Peyer's patch (tissue), 4 donors: ENCODE measurements at regions not wholly inside any gene's neighbourhood (a gene's known extent, or its start where the extent isn't known, plus 50 kb on each side); places are given as distances from the start of the nearest gene placed in this dataset.
"Not testable (repeated sequence)": the region's sequence is repeated elsewhere in the genome, so short reads cannot be mapped to it uniquely, and the experiment has no call there.

Experiments used
- DNase-seq, 3 donors: peaks; one replicate each; pipeline ENCODE4 v3.0.0-alpha.2; 2017 to 2019
- H3K27ac ChIP-seq, 4 donors: fragments of 200-600 bp; sonication (generic); one replicate each; pipeline ENCODE4 v1.5.1; 2016 to 2019
- H3K27me3 ChIP-seq, 2 donors: fragments of 200-600 bp; sonication (generic); one replicate each; pipeline ENCODE4 v1.5.1; 2019
- H3K36me3 ChIP-seq, 3 donors: fragments of 200-600 bp; sonication (generic); one replicate each; pipeline ENCODE4 v1.5.1; 2016 to 2019
- H3K4me1 ChIP-seq, 4 donors: fragments of 200-600 bp; sonication (generic); one replicate each; pipeline ENCODE4 v1.5.1; 2016 to 2019
- H3K4me3 ChIP-seq, 4 donors: fragments of 200-600 bp; sonication (generic); 1 replicate in 3 of 4; 2 replicates in 1 of 4; pipeline ENCODE4 v1.5.1; 2016 to 2019; ENCODE audit warnings: mild to moderate bottlenecking in 1 of 4
- H3K9me3 ChIP-seq, 4 donors: fragments of 200-600 bp; sonication (generic); one replicate each; pipeline ENCODE4 v1.5.1; 2016 to 2019; ENCODE audit warnings: mild to moderate bottlenecking in 1 of 4
- CTCF ChIP-seq, 6 experiments: fragments of 450-650 bp in 4 of 6; fragments of 200-600 bp in 2 of 6; sonication (generic) in 1 of 6; IDR thresholded peaks; one replicate each; pipeline ENCODE4 v1.5.1; 2017 to 2019; ENCODE audit warnings: antibody characterized with exemption in 6 of 6, mild to moderate bottlenecking in 3 of 6, moderate library complexity in 1 of 6
- POLR2A ChIP-seq, 2 donors: fragments of 450-650 bp; IDR thresholded peaks; one replicate each; pipeline ENCODE4 v1.5.1; 2017; ENCODE audit warnings: antibody characterized with exemption in 2 of 2, mild to moderate bottlenecking in 2 of 2, moderate library complexity in 2 of 2

- H3K36me3 ChIP-seq, result no peaks in the 10 kb centered on the region
- no peak for DNase-seq
- no peaks in the 10 kb centered on the region for H3K4me1 ChIP-seq
- H3K27me3 ChIP-seq, result no peaks in the 10 kb centered on the region
- H3K4me3 ChIP-seq, result no peak overlapping the region
- H3K27ac ChIP-seq, result no peak overlapping the region
- TF ChIP-seq CTCF (IDR thresholded peaks at IDR 0.05) (no peak), POLR2A (IDR thresholded peaks at IDR 0.05) (no peak)
- no peaks in the 10 kb centered on the region for H3K9me3 ChIP-seq
These were observed 609.9 kb upstream of the MAP3K7 start for GRCh38 chr6:91196729-91197128.

GRCh38 chr6:91193446-91193845, 606.6 kb upstream of the MAP3K7 start:
- Histone ChIP-seq H3K9me3 (no peaks in the 10 kb centered on the region), H3K4me3 (no peak overlapping the region), H3K4me1 (no peaks in the 10 kb centered on the region), H3K27ac (no peak overlapping the region), H3K27me3 (no peaks in the 10 kb centered on the region), H3K36me3 (no peaks in the 10 kb centered on the region)
- DNase-seq, result no peak
- TF ChIP-seq CTCF (IDR thresholded peaks at IDR 0.05) (no peak), POLR2A (IDR thresholded peaks at IDR 0.05) (no peak)

GRCh38 chr6:91190041-91190440, 603.2 kb upstream of the MAP3K7 start:
- H3K9me3 ChIP-seq, DNase-seq, H3K4me1 ChIP-seq, H3K36me3 ChIP-seq, H3K27me3 ChIP-seq, H3K4me3 ChIP-seq, H3K27ac ChIP-seq: not testable (repeated sequence)

- Histone ChIP-seq H3K27me3 (no peaks in the 10 kb centered on the region), H3K9me3 (no peaks in the 10 kb centered on the region), H3K27ac (no peak overlapping the region), H3K4me1 (no peaks in the 10 kb centered on the region), H3K36me3 (no peaks in the 10 kb centered on the region), H3K4me3 (no peak overlapping the region)
- no peak for DNase-seq
- TF ChIP-seq CTCF (IDR thresholded peaks at IDR 0.05) (no peak), POLR2A (IDR thresholded peaks at IDR 0.05) (no peak)
These were observed 598.2 kb upstream of the MAP3K7 start for GRCh38 chr6:91185072-91185471.

- no peak for DNase-seq
- Histone ChIP-seq H3K4me1 (no peaks in the 10 kb centered on the region), H3K27me3 (no peaks in the 10 kb centered on the region), H3K9me3 (no peaks in the 10 kb centered on the region), H3K36me3 (no peaks in the 10 kb centered on the region), H3K27ac (no peak overlapping the region), H3K4me3 (no peak overlapping the region)
- TF ChIP-seq CTCF (IDR thresholded peaks at IDR 0.05) (no peak), POLR2A (IDR thresholded peaks at IDR 0.05) (no peak)
These were observed 594.5 kb upstream of the MAP3K7 start for GRCh38 chr6:91181416-91181815.

- H3K36me3 ChIP-seq, result no peaks in the 10 kb centered on the region
- no peak for DNase-seq
- no peak overlapping the region for H3K4me3 ChIP-seq
- TF ChIP-seq POLR2A (IDR thresholded peaks at IDR 0.05) (no peak), CTCF (IDR thresholded peaks at IDR 0.05) (no peak)
- H3K27me3 ChIP-seq, result no peaks in the 10 kb centered on the region
- no peak overlapping the region for H3K27ac ChIP-seq
- no peaks in the 10 kb centered on the region for H3K9me3 ChIP-seq
- no peaks in the 10 kb centered on the region for H3K4me1 ChIP-seq
These were observed 586.8 kb upstream of the MAP3K7 start for GRCh38 chr6:91173651-91174050.
